ENCODE measurements at regions not wholly inside any gene's neighbourhood (a gene's known extent, or its start where the extent isn't known, plus 50 kb on each side); places are given as distances from the start of the nearest gene placed in this dataset.

DNA sequence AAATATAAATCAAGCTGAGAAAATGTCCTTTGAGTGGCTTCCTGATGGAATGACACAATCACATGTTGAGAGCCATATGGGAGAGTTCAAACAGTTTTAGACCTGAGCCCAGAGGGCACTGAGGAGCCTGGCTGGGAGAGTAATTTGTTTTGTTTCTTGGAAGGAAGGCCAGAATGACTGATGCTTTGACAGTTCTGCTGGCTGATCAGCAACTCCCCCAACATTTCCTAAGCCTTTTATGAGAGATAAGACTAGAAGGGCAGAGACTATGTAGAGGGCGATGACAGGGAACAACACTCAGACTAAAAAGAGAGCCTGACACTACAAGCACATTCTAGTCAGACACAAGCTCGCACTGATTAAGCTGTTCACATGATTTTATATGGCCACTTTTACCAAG lies 169.2 kb downstream of the COX7C start:
- no peak for DNase-seq

DNA sequence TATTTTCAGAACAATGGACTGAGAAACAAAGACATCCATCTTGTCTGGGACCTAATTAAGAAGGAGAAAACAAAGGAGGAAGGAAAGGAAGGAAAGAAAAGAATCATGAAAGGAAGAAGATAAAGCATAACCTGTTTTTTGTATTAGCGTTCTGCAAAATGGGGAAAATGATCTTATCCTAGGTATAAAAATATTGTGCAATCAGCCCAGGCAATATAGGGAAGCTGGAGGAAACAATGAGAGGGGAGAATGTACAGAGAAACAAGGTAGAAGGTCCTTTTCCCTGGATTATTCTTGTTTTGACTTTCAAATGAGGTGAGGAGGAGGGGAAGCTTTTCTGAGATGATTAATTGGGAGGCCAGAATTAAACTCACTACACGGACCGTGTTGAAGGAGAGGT lies 177.9 kb downstream of the COX7C start:
- DNase-seq = no peak

DNA sequence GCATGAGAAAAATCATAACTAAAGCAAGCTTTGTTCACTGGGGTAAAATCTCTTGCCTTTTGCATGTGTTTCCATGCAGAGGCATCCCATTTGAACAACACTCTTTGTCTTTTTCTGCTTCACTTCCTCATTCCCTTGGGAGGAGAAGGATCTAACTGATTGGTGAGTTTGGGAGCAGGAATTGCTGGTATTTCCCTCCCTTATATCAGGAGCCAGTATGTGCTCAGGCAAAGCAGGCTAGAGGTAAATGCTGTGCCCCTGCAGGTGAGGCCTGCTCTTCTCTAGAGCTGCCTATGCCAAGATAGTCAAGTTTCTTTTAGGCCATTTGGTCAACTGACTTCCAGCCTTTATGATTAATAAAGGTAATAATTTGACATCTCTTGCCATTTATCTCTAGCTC lies 179.9 kb downstream of the COX7C start:
- no peak for DNase-seq

DNA sequence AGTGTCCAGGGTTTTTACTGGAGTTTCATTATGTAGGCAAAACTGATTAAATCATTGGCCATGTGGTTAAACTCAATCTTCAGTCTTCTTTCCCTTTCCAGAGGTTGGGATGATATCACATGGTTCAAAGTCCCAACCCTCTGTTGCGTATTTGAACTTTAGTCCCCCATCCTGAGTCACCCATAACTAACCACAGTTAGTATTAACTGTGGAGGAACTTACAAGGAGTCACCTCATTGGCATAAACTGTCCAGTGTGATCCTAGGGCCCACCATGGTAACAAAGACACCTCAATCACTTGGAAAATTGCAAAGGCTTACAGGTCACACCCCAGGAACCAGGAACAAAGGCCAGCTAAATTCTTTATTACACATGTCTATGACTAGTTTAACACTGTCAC lies 188.5 kb downstream of the COX7C start:
- DNase-seq = no peak

DNA sequence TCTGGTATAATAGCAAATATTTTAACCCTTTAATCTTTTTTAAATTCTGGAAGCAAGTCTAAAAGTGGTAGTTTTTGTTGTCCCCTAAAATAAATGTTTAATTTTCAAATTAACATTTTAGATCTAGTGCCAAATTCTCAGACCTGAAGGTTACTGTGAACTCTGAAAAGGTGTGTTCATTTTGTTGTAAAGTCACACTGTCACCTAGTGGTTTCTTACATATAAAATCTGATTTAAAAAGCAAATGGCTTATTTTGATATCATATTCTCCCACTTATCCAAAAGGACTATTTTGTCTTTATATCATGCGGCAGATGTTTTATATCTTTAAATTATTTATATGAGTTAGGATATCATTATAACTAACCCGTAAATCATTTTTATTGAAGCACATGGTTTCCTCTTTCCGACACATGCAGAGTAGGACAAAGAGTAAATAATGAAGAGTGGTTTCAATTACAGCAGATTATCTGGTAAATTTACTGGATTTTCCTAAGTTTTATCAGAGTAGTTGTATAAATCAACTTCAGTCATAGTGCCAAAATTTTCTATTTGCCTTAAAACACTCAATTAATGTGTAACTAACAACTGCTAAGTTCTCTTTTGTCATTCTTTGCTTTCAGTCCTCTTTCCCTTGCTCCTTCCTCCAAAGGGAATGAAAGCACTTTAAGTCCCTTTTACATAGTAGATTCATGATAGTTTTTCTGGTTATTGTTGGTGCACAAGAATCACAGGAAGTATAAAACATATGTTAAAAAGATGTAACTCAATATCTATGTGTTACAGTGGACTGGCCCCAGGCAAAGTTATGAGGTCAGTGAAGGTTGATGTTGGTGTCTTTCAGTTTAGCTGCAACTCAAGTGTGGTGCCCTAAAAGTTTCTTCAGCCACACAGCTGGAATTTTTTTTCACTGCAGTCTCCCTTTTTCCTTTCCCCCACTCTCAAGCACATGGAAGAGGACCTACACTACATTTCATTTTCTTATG lies 189.6 kb downstream of the COX7C start:
- DNase-seq = no peak

DNA sequence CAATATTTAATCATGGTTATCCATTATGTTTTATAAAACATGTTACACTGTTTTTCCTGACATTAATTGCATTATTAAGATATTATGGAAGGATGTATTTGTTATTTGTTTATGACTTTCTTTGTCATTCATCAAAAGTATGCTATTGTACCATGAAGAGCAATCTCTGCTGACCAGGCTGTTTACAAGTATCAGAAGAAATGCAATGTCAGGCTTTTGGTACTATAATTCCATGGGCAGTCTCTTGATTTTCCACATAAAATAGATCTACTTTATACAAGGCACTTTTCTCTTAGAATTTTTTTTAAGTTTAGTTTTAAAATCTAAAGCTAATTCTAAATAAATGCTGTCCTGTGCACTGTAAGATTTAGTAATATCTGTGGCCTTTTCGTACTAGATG lies 196.6 kb downstream of the COX7C start:
- DNase-seq = no peak

DNA sequence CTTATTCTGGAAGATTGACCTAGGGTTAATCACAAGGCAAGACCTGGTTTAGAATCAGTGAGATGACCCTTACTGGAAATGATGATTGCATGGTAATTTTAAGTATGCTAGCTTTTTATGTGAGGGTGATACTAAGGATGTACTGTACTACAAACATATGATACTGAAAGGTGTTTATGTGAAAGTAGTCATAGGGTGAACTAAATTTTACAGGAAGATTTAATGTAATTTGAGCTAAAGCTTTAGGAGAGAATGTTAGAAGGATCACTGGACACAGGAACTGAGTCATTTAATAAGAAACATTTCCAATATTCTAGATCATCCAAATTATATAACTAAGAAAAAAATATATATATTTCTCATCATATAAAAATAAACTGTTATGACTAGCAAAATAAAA lies 197.2 kb downstream of the COX7C start:
- DNase-seq = no peak

DNA sequence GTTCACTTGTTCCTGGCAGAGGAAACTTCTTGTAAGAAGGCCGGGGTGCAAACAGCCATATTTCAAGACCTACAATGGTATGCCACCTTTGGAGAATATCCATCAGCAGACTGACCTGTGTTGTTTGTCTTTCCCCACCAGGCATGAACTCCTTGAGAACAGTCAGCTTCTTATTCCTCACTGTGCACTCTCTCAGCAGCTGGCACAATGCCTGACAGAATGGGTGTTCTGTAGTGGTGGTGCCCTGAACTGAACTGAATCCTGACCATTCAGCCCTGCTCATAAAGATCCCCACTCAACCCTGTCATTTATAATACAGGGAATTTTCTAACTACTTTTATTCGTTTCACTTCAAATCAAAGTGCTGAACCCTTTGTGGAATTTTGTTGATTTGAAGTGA lies 206.9 kb downstream of the COX7C start:
- no peak for DNase-seq

DNA sequence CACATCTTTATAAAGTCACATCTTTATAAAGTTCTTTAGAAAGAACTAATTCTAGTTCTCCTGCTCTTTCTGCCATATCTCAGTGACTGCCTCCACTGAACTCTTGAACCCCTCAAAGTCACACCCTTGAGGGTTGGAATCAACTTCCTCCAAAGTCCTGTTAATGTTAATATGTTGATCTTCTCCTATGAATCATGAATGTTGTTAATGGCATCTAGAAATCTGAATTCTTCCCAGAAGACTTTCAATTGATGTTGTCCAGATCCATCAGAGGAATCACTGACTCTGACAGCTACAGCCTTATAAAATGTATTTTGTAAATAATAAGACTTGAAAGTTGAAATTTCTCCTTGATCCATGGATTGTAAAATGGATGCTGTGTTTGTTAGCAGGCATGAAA lies 213.4 kb downstream of the COX7C start:
- DNase-seq = no peak

DNA sequence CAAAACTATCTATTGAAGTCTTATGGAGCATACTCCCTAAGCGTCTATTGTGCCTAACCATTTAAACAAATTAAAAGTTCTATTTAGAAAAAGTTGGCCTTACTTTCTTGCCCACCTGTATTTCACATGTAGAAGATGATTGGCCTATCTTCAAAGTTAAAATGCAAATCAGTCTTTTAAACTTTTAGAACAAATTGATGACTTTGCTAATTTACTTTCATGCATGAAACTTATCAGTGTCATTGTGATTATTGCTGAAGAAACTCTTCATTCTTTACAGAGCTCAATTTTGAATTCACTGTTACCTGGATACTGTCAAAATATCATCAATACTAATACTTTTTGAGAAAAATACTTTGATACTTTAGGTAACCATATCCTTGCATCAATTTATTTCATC lies 216.1 kb downstream of the COX7C start:
- DNase-seq = no peak

DNA sequence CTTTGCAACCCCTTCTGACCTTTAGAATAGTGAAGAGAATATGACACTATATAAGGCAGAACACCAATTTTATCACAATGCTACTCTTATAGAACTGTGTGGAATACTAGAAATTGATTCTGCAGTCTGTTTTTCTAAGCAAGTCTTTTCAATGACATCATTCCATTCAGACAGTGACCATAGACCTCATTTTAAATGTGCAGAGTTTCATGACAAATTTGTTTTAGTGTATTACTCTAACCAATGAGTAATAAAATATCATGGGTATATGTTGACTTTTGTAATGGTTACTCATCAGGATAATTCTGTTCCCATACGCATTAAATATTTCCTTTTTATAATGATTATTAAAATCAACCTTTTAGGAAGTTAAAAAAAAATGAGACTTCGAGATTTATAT lies 219.9 kb downstream of the COX7C start:
- DNase-seq = no peak

DNA sequence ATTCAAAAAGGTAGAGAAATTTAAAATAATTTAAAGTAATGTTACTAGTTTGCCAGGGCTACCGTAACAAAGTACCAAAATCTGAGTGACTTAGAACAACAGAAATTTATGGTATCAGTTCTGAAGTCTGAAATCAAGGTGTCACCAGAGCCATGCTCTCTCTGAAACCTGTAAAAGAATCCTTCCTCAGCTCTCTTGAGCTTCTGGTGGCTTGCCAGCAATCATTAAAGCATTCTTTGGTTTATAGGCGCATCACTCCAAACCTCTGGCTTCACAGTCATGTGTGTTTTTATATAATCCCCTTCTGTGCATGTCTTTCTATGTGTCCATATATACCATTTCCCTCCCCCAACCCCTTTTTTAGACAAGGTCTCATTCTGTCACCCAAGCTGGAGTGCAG lies 220.3 kb downstream of the COX7C start:
- no peak for DNase-seq

DNA sequence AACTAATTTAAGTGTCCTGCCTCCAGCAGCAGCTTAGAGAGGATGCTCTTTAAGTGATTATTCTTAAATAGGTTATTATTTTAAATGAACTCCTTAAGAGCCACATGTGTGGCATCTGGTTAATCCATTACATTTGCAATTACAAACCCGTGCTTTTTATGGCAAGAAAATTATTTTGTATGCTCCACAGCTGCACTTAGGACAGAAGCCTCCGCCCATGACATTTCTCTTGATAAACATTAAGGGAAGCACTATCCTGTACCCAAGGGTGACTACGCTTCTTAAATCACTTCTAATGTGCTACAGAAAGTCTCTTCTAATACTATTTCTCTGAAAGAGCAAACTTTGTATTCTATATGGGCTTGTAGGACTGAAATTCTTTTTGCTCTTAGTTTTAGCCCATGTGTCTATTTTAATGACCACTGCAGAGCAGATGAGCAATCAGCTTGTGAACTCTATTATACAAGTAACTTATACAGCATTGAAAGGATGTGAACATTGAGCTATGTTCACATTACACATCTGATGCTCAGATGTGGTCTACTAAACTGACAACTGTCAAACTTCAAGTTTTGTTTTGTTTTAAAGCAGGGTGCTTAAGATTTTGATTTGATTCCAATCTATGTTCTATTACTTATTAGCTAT lies 223.4 kb downstream of the COX7C start:
- DNase-seq = no peak

DNA sequence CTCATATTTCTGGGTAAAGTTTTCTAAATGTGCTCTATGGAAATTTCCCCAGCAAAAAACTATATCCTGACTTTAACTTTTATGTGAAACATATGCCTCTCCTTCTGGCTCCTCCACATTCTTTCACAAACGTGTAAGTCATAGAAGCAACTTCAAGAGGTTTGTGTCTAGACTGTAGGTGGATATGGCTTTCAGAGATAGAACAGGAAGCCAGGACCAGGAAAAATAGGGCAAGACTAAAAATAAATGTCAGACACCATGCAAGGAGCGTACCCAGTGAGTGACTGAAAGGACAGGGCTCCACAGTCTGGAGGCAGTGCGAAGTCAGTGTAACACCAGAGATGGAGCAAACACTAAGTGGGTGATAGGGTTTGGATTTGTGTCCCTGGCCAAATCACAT lies 240.7 kb downstream of the COX7C start:
- DNase-seq = no peak

DNA sequence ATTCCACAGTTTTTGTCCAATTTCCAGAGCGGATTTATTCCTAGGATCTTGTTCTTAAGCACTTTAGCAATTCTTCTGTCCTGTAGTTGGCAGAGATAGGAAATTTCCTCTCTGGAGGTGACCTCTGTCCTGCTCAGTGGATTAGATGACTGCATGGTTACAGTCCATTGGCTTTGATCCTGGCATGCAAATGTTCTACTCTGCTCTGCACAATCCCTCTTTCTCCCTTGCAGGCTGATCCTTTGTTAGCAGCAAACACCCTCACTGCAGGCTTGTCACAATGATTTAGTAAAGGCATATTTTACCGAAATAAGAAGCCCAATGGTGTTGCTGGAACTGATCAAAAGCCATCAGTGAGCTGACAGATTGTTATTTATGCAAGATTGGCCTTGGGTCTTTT lies 243.8 kb downstream of the COX7C start:
- no peak for DNase-seq

DNA sequence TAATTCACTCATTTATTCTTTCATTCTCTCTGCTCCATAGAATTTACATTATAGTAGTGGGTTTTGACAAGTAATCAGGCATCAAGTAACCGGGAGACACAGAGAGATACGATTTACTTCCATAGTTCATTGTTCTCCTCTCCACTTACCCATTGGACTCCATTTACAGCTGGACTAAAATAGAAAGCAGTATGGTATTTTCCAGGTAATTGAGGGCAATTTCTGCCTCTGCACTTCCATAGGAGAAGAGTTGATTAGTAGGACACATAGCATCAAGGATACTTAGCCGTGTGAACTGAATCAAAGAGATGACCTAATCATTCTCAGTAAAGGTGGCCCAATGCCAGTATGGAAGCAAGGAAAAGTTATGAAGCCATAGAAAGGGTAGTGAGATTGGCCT lies 244.4 kb downstream of the COX7C start:
- no peak for DNase-seq

DNA sequence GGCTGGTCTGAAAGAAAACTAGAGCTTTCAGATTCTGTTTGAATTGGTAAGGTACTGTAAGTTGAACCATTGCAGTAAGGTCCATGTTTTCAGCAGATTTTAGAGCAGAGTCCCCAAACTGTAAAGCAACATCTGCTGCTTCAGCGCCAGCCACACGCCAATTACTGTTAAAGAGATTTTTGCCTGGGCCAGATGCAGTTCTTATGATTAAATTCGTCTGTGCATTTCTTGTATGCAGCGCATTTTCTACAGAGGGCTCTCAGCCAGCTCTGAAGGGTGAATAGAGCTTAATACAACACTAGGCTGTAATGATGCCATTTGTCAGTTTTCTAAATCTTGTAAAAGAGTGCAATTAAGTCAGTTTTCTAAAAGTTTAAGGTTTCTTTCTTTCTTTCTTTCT lies 246.3 kb downstream of the COX7C start:
- no peak for DNase-seq

DNA sequence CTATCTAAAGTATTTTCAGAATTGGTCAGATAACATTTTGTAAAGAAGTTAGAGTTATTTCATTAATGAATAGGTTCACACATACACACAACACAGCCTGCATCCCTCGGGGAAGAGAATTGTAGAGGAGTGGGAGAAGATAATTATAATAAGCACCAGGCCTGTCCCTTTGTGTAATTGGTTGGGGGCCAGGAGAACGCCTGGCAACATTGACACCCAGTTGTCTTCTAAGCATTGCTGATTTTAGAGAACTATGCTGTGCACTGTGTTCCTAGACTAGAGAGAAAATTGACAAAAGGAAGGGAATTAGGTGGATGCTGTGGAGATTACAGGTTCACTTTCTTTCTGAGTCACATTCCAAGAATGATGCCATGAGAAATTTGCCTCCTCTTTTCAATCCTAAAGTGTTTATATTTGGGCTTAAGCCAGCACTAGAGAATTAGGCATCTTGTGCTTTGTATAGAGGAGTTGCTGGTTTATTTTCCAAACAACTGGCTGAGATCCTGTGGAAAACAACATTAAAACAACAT lies 247.6 kb downstream of the COX7C start:
- no peak for DNase-seq

DNA sequence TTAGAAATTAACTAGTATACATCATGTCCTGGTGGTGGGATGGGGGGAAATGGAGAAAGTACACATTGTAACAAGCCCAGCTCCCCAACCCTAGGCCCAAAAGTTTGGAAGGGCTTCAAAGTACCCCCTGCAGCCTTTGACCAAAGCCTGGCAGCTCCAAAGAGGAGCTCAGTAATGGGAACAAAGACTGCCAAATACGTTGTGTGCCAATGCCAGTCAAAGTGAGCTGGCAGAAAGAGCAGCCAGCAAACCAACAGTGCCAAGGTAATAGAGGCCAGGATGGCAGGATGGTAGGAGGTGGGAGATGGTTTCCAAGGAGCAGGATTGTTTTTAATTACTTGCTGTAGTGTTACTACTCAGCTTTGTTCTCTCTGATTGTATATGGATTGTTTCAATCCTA lies 248.3 kb downstream of the COX7C start:
- DNase-seq = no peak

DNA sequence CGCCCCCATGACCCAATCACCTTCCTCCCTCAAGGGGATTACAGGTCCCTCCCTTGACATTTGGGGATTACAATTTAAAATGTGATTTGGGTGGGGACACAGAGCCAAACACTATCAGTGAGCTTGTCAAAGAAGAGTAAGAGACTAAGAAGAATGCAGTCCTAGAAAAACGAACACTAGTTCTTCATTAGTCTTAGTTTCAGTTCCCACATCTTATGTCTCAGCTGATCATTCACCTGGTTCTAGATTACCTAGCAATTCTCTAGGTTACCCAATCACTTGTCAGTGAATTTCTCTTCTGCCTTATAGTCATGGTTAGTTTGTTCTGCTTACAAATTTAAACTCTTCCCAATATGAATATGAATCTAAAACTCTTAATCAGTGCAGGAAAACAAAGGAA lies 251.5 kb downstream of the COX7C start:
- no peak for DNase-seq

DNA sequence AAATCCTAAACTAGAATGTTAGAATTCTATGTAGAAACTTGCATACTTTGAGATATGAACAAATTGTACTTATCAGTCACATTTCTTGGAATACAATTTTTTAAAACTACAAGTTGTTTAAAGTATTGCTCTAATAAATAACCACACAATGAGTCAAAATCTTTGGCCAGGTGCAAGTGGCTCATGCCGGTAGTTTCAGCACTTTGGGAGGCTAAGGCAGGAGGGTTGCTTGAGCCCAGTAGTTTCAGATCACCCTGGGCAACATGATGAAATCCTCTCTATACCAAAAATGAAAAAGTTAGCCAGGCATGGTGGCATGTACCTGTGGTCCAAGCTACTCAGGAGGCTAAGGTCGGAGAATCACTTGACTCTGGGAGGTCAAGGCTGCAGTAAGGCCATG lies 257.8 kb downstream of the COX7C start:
- DNase-seq = no peak

DNA sequence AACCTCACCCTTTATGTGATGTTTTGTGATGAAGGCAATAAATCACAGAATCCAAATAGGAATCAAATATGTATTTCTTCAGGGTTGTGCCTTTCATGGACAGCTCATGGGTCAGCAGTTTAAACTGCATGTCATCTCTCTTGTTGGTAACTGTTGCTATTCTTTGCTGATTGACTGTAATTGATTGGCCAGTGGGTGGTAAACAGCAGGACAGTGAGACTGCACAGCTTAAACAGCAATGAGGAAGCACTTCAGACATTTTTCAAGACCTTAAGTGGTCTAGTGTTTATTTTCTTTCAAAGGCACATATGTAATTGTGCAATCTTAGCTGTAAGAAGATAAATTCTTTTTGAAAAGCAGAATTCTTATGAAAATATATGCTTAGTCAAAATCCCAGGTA lies 260.5 kb downstream of the COX7C start:
- DNase-seq = no peak

DNA sequence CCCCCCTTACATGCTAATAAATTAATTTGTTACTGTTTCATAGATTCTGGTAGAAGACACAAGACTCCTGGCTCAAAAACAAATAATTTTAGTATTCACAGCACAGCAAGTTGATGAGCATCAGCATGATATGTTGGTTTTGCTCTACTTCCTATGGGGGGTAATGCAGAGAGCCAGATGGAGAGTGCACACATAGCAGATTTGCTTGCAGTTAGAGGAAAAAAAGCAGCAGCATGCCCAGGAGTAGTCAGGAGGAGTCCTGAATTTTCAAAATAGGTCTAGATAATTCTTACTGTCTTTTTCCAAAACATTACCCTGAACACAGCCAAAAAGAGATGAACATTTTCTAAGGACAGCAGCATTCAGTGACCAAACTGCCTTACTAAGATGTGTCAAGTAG lies 261.3 kb downstream of the COX7C start:
- DNase-seq = no peak

DNA sequence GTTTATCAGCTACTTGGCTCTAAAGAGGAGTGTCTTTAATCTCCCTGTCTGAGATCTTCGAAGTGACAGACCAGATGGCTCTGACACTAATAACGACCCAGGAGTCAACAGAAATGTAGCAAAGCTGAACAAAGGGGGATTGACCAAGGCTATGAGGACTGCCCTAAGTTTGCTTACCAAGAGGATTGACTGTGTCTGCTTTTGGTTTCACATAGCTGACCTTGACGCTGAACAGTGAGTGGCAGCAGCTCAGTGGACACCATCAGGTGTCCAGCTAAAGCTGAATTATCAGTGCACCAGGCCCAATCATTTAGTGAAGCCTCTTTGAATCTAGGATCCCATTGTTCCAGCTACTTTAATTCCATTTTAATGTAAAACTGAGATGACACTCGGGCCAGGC lies 262.6 kb downstream of the COX7C start:
- DNase-seq = no peak
